ENCODE measurements at regions not wholly inside any gene's neighbourhood (a gene's known extent, or its start where the extent isn't known, plus 50 kb on each side); places are given as distances from the start of the nearest gene placed in this dataset.

DNA sequence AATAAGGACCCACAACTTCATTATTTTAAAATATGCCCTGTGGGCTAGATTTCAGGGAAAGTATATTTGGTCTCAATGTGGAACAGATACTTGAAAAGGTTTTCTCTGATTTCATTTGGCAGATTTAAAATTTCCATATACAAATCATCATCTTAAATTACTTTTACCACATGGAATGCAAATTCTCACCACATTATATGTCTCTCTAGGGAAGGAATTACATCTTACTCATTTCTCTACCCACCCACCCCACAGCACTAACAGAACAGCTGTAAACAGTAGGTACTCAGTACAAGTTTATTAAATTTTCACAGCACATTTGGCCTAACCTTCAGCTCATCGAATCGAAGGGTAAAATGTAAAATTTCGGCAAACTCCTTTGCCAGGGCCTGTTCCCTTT, 104.0 kb downstream of the CYRIA start:
- no peak for FAIRE-seq

DNA sequence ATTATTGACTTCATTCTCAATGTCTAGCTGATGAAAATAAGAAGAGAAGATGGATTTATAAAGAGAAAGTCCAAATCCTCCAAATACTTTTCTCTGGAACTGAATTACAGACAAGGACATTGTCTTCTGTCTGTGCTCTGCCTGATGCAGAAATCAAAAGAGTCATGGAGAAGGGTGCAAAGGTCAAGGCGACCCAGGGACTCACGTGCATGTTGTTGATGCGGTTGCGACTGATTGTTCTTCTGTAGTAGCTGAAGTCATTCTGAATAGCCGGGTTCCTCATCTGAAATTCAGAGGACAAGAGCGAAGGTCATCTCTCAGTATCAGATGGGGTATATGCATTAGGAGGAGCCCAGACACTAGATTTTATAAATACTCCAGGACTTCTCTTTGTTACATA, 104.4 kb downstream of the CYRIA start:
- FAIRE-seq: no peak

DNA sequence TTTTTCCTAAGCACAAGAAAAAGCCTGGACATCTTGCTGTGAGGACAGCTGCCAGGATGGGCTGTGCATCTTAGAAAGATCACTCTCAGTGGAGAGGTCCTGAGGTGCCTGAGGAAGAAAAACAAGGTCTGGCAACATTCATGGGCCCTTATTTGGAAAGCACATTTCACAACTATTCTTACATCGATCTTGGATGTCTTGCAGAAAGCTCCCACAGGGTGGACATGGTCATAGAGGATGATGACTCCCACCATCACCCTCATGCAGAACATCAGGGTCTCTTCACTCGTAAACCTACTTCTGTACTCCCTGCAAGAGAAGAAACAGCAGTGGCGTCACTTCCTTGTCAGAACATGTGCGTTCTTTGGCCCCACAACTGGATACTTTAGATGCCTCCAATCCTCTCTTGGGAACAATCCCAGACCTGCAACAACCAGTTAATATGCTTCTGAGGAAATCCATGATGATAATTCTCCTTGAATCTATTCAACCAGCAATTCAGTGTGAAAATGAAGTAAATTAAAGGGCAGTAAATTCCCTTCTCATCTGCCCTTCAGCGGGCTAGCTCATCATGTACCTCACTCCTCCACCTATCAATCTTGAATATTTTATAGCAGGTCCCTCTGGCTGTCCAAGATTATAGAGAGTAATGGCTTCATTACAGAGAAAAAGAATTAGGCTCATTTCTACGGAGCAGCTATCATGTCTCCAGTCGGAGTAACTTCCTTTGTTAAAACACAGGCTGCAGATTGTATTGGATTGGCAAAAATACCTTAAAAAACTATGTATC, 106.2 kb downstream of the CYRIA start:
- no peak for FAIRE-seq

DNA sequence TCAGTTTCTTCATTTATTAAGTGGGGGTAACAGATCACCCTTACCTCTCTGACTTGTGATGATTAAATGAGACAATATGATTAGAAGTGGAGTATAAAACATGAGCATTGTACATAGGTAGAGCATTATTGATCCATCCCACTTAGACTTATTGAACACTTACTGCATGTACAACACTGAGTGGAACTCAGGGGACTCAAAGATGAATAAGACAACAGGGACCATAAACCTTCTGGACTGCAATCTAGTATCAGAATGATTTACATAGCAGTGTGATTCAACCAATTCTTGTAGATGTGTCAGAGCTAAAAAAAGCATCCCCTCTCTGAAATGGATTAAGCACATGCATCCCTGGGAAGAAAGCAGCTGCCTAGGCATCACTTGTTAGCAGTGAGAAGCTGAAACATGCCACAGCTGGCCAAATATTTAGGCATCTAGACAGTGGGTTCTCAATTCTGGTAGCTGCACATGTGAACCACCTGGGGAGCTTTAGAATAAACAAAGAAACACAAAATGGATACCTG, 111.5 kb downstream of the CYRIA start:
- no peak for FAIRE-seq

DNA sequence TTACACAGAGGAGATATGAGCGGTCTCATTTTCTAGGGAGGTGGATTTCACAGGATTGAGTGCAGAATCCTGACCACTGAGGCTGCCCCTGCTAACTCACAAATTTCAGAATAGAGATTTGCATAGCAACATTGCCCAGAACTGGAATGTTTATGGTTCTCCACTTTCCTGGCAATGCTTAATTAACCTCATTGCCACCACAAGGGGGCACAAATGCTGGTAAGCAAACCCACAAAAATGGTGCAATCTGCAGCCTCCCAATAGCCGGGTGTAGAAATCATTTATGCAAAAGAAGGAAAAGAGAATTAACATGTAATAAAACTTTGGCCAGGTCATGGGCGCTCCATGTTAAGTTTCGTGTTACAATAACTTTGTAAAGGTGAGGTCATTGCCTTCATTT, 112.4 kb downstream of the CYRIA start:
- FAIRE-seq: no peak

DNA sequence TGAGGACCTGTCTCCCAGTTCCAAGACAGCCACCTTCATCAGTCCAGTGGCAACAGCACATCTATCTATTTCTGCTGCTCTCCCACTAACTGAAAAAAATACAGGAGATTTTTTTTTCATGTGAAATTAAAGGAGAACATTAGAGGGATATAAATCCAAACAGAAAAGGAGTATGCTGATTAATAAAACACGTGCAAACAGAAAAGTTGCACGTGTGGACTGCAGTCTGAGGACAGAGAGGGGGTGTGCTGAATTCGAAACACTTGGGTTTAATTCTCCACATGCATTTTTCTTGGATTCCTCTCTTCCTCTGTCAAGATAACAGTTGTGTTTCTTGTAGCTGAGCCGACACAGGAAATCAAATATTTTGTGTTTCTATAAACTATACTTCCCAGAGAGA, 113.4 kb downstream of the CYRIA start:
- FAIRE-seq: no peak

DNA sequence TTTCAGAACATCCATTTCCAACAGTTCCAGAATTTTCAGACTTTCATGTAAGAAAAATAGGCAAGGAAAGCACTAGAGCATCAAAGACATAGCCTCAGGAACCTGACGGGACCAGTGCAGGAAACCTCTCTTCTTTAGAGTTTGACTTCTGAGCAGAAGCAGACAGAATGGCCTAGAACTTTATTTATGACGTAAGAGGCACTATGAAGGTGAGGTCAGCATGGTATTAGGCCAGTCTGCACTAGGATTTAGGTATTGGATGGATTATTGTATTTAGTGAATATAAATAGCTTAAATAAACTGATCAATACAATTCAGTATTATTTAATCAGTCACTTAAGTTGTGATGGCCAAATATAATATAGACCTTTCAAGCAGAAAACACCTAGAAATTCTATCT, 117.6 kb downstream of the CYRIA start:
- no peak for FAIRE-seq

DNA sequence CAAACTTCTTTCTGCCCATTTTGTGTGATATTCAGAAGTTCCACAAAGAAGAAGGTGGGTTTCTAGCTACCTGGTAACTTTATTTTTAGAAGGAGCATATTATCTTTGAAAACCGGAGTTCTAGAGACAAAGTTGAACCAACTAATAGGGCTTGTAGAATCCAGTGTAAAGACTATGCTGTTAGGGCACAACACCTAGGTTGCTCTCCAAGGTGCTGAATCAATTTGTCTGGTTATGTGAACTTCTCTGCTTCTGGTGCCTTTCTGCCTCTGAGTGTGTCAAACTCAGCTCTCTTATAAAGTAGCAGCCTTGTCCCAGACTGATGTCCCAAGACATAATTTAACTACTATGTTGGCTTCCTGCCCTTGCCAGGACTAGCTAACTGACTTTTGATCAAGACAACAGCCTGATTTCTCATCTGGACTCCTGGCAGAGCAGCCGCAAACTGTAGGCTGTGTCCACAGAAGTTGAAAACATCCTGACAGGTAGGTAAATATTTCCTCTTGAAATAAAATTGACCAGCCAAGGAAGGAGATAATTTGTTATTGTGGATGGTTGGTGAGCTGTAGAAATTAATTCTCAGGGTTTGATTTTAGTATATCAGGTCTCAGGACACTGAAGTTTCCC, 119.4 kb downstream of the CYRIA start:
- FAIRE-seq: no peak

DNA sequence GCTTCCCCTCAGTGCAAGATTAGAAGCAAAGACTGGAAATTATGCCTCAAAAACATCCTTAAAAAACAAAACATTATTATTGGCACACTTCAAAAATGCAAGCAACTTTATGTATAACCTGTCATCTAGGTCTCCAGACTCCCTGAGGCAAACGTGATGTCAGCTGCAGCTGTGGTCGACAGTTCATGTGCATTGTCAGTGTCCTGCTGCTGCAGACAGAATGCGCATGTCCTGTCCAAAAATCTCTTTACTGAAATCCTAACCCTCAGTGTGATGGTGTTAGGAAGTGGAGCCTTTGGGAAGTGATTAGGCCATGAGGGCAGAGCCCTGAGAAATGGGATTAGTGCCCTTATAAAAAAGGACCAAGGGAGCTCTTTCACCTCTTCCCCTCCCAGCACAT, 126.9 kb downstream of the CYRIA start:
- no peak for FAIRE-seq

DNA sequence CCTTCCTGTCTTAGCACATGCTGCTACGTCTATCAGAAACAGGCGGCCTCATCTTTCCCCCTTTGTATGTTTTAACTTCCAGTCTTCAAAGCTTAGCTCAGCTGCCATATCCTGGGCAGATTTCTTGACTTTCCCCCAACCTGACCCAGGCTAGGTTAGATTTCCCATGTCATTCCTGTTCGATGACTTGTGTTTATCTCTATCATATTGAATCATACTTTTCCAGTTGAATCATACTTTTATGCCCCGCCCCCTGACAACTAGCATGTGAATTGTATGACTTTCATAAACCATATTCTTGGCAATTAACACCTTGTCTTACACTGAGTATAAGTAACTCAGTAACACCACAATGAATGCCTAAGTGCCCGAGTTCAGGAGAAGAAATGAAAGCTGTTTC, 128.3 kb downstream of the CYRIA start:
- FAIRE-seq: no peak

DNA sequence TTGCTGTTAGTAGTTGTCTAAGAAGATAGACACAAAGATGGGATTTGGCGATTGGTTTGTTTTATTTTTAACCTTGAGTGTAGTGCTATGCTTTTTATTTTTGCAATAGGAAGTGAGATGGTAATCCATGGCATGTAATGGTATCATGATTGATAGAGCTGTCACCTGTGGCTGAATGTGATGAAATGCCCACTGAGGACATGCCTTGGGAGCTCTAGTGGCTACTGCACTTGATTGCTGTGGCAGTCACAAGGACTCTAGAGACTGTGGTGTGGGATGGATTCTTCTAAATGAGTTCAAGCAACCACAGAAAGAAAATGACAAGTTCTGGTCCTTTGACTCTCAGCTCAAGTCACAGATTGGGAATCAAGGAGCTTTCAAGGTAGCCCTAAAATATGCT, 139.4 kb downstream of the CYRIA start:
- FAIRE-seq: no peak

DNA sequence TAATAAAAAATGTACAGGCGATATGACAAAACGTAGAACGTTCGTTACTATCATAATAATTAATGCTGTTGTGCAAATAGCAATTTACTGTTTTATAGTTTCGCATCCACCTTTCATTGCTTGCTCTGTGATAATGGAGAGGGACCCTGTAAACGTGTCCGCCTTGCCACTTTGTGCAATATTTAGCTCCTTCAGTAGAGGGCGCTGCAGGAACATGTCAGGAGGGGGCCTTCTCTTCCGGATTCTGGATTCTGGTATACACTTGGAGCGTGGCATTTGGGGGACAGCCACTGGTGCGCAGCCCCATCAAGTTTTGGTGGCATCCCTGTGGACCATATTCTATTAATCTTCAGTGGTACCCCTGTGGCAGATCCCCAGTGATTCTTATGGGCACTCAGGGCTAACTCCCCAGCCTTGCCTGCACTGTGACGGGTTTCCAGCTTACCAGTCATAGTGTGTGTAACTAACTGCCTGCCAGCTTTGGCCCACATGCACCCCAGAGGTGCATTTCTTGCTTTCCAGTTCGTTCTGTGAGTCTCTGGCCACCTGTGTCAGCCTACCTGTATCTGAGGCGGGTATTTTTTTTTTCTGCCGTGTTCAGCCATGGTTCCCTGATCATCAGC, 140.3 kb downstream of the CYRIA start:
- FAIRE-seq: no peak

DNA sequence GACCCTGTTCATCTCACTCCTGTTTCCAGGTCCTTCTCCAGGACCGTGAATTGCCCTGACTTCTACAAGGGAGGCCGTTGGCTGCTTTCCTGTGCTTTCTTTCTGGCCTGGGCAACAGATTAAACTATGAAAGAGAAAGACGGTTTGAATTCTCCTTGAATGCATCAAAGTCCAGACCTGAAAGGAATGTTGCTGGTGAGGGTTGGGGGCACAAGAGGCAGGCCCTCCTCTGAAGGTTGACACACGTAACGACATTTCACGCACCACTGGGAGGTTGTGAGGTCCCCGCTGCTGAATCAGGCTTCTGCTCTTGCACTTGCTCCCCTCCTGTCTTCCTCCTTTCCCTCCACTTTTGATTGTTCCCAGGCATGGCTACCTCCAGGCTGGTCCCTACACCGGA, 141.9 kb downstream of the CYRIA start:
- no peak for FAIRE-seq

DNA sequence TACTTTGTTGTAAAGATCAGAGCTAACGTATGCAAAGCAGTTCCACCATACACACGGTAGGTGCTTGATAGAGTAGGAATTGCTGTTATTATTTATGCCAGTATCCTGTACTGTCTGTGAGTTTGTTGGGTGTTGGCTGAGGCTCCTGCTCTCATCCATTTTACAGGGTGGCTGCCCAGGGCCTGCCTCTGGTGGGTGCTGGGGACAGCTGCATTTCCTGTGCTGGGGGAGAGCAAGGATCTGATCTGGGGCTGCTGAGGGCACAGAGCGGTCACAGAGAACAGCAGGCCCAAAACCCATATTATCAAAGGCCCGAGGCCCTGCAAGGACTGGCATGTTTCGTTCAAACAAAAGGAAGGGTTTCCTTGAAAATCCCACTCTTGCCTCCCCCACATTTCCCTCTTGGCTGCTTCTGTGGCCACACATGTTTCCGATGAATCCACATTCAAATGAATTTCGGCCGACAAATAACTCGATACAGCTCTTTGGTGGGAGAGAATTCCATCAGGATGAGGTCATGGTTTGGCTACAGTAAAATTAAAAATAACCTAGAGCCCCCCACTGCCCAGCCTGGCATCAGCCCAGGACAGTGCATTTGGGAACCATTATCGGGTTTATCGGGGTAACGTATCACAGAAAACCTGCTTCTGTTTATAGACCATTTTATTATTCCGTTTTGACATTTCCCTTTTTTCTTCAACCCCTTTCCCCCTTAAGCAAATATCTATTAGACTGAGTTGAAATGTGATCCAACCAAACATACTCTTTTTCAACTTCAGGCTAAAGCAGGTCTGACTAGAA, 143.4 kb downstream of the CYRIA start:
- FAIRE-seq: no peak

DNA sequence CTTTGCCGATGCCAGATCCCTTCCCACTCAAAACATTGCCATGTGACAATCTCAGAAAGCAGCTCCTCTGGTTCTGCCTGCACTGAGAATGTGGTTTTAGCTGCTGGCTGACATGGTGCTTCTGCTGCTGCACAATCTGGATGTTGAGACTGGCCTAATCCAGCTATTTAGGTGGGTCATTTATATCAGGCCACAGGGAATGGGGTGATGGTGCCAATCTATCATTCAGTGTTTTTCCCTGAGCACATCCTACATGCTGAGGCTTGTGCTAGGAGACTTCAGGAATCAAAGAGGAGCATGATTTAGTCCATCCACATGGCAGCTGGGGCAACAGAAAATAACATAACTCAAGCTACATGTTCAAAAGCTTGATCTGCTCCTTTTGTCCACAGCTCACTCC, 144.7 kb downstream of the CYRIA start:
- FAIRE-seq: no peak

DNA sequence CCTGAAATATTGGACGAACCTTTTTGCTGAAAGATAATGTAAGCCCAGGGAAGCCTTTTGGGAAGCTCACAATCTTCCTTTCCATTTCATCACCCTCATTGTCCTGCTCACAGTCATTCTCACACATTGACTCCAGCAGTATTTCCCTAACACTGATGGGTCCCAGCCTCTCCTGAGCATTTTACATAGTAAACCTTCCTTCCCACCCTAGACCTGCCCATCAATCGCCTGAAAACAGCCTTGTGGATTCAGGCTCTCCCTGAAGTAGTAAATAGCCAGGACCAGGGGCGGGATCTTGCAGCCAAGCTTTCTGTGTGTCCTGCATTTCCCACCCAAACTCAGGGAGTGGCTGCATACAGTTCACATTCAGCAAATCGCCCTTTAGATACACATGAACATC, 149.9 kb downstream of the CYRIA start:
- FAIRE-seq: no peak

DNA sequence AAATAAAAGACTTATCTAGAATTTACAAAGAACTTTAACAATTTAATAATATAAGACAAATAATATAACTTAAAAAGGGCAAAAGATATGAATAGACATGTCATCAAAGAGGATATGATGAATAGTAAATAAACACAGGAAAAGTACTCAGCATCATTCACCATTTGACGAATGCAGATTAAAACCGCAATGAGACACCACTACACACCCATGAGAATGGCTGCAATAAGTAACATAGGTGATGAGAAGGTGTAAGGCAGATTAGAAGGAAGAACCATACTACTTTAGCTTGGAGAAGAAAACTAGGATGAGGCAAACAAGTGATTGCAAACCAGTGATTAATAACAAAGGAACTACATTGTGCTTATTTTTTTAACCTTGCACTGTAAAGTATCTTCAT, 152.0 kb downstream of the CYRIA start:
- no peak for FAIRE-seq

DNA sequence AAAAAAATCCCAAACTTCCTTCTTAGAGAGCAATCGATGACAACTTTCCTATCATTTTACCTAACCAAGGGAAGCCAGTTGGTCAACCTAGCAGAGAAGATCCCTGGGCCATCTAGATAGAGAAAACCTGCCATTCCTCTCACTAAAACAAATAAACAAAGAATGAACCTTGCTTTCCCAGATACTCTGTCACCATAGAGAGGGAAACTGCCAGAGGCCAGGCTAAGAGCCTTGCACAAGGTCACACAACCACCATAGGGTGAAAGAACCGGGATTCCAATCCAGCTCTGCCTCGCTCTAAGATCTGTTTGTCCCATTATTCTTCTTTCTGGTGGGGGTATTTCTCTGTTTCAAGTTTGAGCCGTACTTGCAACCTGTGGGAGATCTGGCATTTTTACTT, 154.6 kb downstream of the CYRIA start:
- FAIRE-seq: no peak

DNA sequence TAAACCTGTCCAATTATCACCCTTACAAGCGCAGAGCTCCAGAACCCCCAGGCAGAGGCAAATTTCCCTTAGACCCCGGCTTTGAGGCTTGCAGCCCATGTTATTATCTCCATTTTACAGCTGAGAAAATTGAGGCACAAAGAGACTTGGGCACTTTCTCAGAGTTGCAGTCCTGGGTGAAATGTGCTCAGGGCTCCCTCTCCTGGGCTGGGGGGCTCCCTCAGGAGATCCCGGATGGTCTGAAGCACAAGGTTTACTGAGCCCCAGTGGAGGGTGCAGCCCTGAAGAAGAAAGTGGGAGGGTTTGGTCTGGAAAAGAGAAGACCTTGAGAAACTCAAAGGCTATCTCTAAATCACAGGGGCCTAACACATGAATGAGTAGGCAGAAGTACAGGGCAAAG, 156.6 kb downstream of the CYRIA start:
- FAIRE-seq: no peak

DNA sequence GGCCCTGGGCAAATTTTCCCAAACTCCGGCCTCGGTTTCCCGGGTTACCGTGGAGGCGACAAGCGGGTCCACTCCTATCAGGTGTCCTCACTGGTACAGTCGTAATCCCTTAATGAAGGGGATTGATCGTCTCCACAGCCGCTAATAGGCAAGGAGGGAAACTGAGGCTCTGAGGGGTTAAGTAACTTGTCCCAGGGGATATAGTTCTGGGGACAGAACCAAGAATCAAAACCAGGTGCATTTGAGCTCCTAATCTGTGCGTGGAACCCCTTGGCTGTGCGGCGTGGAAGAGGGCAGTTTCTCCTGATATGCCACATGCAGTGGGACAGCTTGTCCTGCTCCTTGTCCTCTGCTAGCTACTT, 157.2 kb downstream of the CYRIA start:
- FAIRE-seq: no peak

DNA sequence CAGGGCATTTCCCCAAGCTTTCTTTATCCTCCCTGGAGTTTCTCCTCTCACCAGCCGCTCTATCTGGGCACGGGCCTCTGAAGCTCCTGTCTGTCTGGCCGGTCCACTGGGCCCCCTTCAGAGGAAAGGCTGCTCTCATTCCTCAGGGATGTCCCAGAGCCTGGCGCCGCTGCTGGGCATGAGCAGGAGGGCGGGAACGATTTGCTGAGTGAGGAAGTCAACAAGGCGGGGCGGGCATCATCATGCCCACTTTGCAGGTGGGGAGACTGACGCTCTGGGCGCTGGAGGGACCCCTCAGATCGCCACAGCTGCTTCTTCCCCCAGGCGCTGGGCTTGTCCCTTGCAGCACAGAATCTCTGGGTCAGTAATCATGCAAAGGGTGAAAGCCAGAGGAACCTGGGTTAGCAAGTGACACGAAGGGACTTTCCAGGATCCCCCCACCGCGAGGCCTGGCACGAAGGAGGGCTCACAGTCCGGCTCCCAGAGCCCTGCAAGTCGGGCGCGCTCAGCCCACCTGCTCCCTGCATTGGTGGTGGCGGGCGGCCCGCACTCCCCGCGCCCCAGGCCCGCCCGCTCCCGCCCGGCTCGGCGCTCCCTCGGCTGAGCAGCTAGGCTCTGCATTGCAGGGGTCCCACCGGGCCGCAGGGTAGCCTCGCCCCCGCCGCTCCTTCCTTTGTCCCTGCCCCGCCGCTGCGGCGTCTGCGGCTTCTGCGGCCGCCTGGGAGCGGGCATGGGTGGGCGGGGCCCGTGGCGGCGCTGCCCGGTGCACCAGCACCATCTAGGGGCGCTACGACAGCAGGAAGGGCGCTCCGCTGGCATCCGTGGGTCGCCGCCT, 157.8 kb downstream of the CYRIA start:
- no peak for FAIRE-seq

DNA sequence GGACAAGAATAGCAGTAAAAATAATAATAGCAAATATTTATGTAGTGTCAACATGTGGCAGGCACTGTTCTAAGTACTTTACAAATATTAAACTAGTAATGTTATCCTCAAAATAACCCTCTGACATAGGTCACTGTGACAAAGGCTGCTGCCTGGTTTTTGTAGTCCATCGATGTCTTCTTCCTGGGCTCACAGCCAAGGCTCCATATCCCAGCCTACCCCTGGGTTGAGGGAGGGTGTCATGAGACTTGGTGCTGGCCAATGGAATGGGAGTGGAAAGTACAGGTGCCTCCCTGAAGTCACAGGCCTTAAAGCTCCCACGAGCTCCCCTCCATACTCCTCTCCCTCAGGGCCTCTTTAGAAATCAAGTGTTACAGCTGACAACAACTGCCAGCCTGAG, 159.3 kb downstream of the CYRIA start:
- FAIRE-seq: no peak
